GM23338 (cell line): ENCODE measurements at regions not wholly inside any gene's neighbourhood (a gene's known extent, or its start where the extent isn't known, plus 50 kb on each side); places are given as distances from the start of the nearest gene placed in this dataset.

Source experiments
- ATAC-seq: fragments of 200-7000 bp; cut with Tn5 transposase; 3 replicates; pipeline ENCODE4 v1.9.1; 2020
- DNase-seq: peaks from one replicate; pipeline ENCODE4 v3.0.0-alpha.2; 2015; ENCODE audit warnings: low spot score
- H2AFZ ChIP-seq: fragments of 200-600 bp; sonication (generic); 2 replicates; pipeline ENCODE4 v1.8.0; 2016; ENCODE audit warnings: antibody characterized with exemption, mild to moderate bottlenecking, moderate library complexity
- H3F3A ChIP-seq: fragments of 200-600 bp; sonication (generic); replicated peaks from 2 replicates; pipeline ENCODE4 v1.8.0; 2017; ENCODE audit warnings: antibody characterized with exemption, mixed run types, low read depth
- H3K27ac ChIP-seq: fragments of 200-600 bp; sonication (generic); 2 replicates; pipeline ENCODE4 v1.6.1; 2016; ENCODE audit warnings: low read depth
- H3K27me3 ChIP-seq: fragments of 200-600 bp; sonication (generic); 2 replicates; pipeline ENCODE4 v1.8.0; 2016; ENCODE audit warnings: mild to moderate bottlenecking, mixed run types, moderate library complexity; ENCODE audit not compliant: insufficient read depth
- H3K36me3 ChIP-seq: fragments of 200-600 bp; sonication (generic); 2 replicates; pipeline ENCODE4 v1.8.0; 2016; ENCODE audit warnings: mild to moderate bottlenecking; ENCODE audit not compliant: insufficient read depth
- H3K4me1 ChIP-seq: fragments of 200-600 bp; sonication (generic); 2 replicates; pipeline ENCODE4 v1.8.0; 2016; ENCODE audit warnings: mild to moderate bottlenecking, moderate library complexity; ENCODE audit not compliant: insufficient read depth
- H3K4me2 ChIP-seq: fragments of 200-600 bp; sonication (generic); 2 replicates; pipeline ENCODE4 v1.7.1; 2017; ENCODE audit warnings: mixed run types
- H3K4me3 ChIP-seq: fragments of 200-600 bp; sonication (generic); 2 replicates; pipeline ENCODE4 v1.6.1; 2016; ENCODE audit warnings: mixed run types
- H3K79me2 ChIP-seq: fragments of 200-600 bp; sonication (generic); replicated peaks from 2 replicates; pipeline ENCODE4 v1.8.0; 2017; ENCODE audit warnings: mild to moderate bottlenecking; ENCODE audit not compliant: insufficient read depth
- H3K9me2 ChIP-seq: fragments of 200-600 bp; sonication (generic); 2 replicates; pipeline ENCODE4 v1.8.0; 2017; ENCODE audit not compliant: insufficient read depth
- H4K20me1 ChIP-seq: fragments of 200-600 bp; sonication (generic); replicated peaks from 2 replicates; pipeline ENCODE4 v1.8.0; 2017; ENCODE audit warnings: mild to moderate bottlenecking; ENCODE audit not compliant: insufficient read depth
- H3K27ac Mint-ChIP-seq: 2 replicates; pipeline ENCODE4 v1.8.0; 2020; ENCODE audit warnings: inconsistent platforms, mild to moderate bottlenecking, moderate library complexity, mixed read lengths
- H3K27me3 Mint-ChIP-seq: 3 replicates; pipeline ENCODE4 v1.8.0; 2022; ENCODE audit warnings: low read depth, mild to moderate bottlenecking, moderate library complexity, mixed read lengths, inconsistent platforms; ENCODE audit not compliant: insufficient read depth, poor library complexity
- H3K36me3 Mint-ChIP-seq: 3 replicates; pipeline ENCODE4 v1.8.0; 2021; ENCODE audit warnings: low read depth, mild to moderate bottlenecking, inconsistent platforms, moderate library complexity, mixed read lengths
- H3K4me1 Mint-ChIP-seq: 3 replicates; pipeline ENCODE4 v1.8.0; 2020; ENCODE audit warnings: mild to moderate bottlenecking, inconsistent platforms, mixed read lengths
- H3K4me3 Mint-ChIP-seq: 3 replicates; pipeline ENCODE4 v1.8.0; 2021; ENCODE audit warnings: moderate library complexity, mild to moderate bottlenecking, inconsistent platforms, mixed read lengths
- H3K9me3 Mint-ChIP-seq: 3 replicates; pipeline ENCODE4 v1.8.0; 2020; ENCODE audit warnings: moderate library complexity, mild to moderate bottlenecking, inconsistent platforms, mixed read lengths
- CREB1 ChIP-seq: fragments of 250-450 bp; sonication (Bioruptor Pico); IDR thresholded peaks from 2 replicates; pipeline ENCODE4 v1.5.0; 2020; ENCODE audit warnings: low read depth, mild to moderate bottlenecking, moderate library complexity
- EZH2phosphoT487 ChIP-seq: fragments of 200-600 bp; sonication (generic); IDR thresholded peaks from one replicate; pipeline ENCODE4 v1.8.1; 2018; ENCODE audit warnings: antibody characterized with exemption; ENCODE audit not compliant: unreplicated experiment
- JUNB ChIP-seq: IDR thresholded peaks from one replicate; pipeline ENCODE4 v1.6.1; 2016; ENCODE audit warnings: antibody characterized with exemption; ENCODE audit not compliant: unreplicated experiment
- POLR2AphosphoS5 ChIP-seq: IDR thresholded peaks from 2 replicates; pipeline ENCODE4 v1.6.1; 2016; ENCODE audit warnings: antibody characterized with exemption, low read depth
- ZNF462 ChIP-seq: fragments of 250-450 bp; sonication (Bioruptor Pico); IDR thresholded peaks from 2 replicates; pipeline ENCODE4 v1.5.0; 2020; ENCODE audit warnings: mild to moderate bottlenecking, moderate library complexity

- TF ChIP-seq ZNF462, result no peak
Observed at GRCh38 chr16:35480361-35480760, 2020.9 kb downstream of the TP53TG3F start (continued).

GRCh38 chr16:35480988-35481387 lies 2021.6 kb downstream of the TP53TG3F start:
- H3K4me1 Mint-ChIP-seq, result no peaks in the 10 kb centered on the region
- TF ChIP-seq JUNB, result no peak
- TF ChIP-seq POLR2AphosphoS5, result no peak
- H3K9me2 ChIP-seq, result no peaks in the 10 kb centered on the region
- H4K20me1 ChIP-seq, result no peaks in the 10 kb centered on the region
- no peak overlapping the region for H3K4me3 ChIP-seq
- DNase-seq (no peak), ATAC-seq (no peak)
- no peaks in the 10 kb centered on the region for H3K4me1 ChIP-seq
- peaks cover 27% of the 10 kb centered on the region for H3K36me3 Mint-ChIP-seq
- no peaks in the 10 kb centered on the region for H3K79me2 ChIP-seq
- H3K27me3 ChIP-seq, result no peaks in the 10 kb centered on the region
- H3K4me3 Mint-ChIP-seq, result no peak overlapping the region
- peaks cover 83% of the 10 kb centered on the region for H3K9me3 Mint-ChIP-seq
- H3K27ac Mint-ChIP-seq, result no peak overlapping the region
- peaks cover 1% of the 10 kb centered on the region for H3K27me3 Mint-ChIP-seq
- no peak overlapping the region for H3K4me2 ChIP-seq
- peaks cover 6% of the 10 kb centered on the region; the same call in 1 of the 2 replicates for H3K36me3 ChIP-seq
- H2AFZ ChIP-seq, result no peak overlapping the region
- no peak overlapping the region for H3K27ac ChIP-seq
- H3F3A ChIP-seq, result no peaks in the 10 kb centered on the region

GRCh38 chr16:35485915-35486314 lies 2026.5 kb downstream of the TP53TG3F start:
- Mint-ChIP-seq H3K4me3 (no peak overlapping the region), H3K27me3 (no peaks in the 10 kb centered on the region), H3K4me1 (no peaks in the 10 kb centered on the region), H3K9me3 (peaks cover 91% of the 10 kb centered on the region), H3K36me3 (peaks cover 31% of the 10 kb centered on the region), H3K27ac (no peak overlapping the region)
- no peak overlapping the region for H3K4me2 ChIP-seq
- peaks cover 6% of the 10 kb centered on the region; the same call in 1 of the 2 replicates for H3K36me3 ChIP-seq
- no peaks in the 10 kb centered on the region for H3K4me1 ChIP-seq
- no peaks in the 10 kb centered on the region for H4K20me1 ChIP-seq
- DNase-seq (no peak), ATAC-seq (no peak)
- no peak overlapping the region for H2AFZ ChIP-seq
- no peaks in the 10 kb centered on the region for H3F3A ChIP-seq
- H3K79me2 ChIP-seq, result no peaks in the 10 kb centered on the region
- no peak overlapping the region for H3K4me3 ChIP-seq
- TF ChIP-seq EZH2phosphoT487 (no peak), CREB1 (CRISPR knock-in tag) (no peak)
- no peak overlapping the region for H3K27ac ChIP-seq
- H3K27me3 ChIP-seq, result no peaks in the 10 kb centered on the region
- H3K9me2 ChIP-seq, result no peaks in the 10 kb centered on the region
